ENCODE measurements at regions not wholly inside any gene's neighbourhood (a gene's known extent, or its start where the extent isn't known, plus 50 kb on each side); places are given as distances from the start of the nearest gene placed in this dataset.

DNA sequence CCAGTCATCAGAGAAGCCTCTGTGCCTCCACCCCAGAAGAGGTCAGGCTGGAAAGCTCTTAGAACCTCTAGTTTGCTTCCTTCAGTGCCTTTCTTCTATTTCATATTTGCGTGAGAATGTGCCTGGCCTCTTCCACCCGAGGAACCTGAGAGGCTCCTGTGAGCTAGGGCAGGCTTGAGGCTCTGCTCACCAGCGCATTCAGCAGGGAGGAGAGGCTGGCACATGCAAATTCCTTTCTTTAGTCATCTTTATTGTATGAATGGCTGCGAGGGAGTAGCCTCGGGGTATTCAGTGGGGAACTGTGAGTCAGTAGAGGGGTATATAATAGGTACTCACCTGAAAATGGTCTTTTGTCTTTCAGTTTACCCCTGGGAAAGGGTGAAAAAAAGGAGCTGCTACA, 268.3 kb downstream of the ABCC12 start:
- Histone ChIP-seq H4K20me1 (replicated peaks in 1 of 2; ENCODE audit: control insufficient read depth in 1 of 2, insufficient read depth in 2 of 2, low read length in 2 of 2) (no peaks in the 10 kb centered on the region), H3K14ac (ENCODE audit: insufficient read length) (no peak overlapping the region), H3K79me2 (ENCODE audit: control insufficient read depth in 1 of 2, insufficient read depth in 2 of 2, low read length in 2 of 2) (no peaks in the 10 kb centered on the region), H3K4me1 (replicated peaks in 1 of 4; ENCODE audit: control insufficient read depth in 3 of 4, insufficient read depth in 4 of 4, low read length in 3 of 4) (peaks cover 0 to 24% (median 19%) of the 10 kb centered on the region in 4 experiments; a peak in 6 of 7 replicates), H3K36me3 (ENCODE audit: control insufficient read depth in 2 of 4, insufficient read depth in 4 of 4, low read length in 3 of 4) (no peaks in the 10 kb centered on the region), H2BK12ac (ENCODE audit: low read depth, low read length) (peak overlapping the region; percentile 75), H4K8ac (ENCODE audit: extremely low read depth, insufficient read depth, low read length) (no peak overlapping the region), H3K9me3 (ENCODE audit: insufficient read depth in 2 of 2, low read depth in 1 of 2, low read length in 1 of 2) (no peaks in the 10 kb centered on the region), H3K9ac (replicated peaks in 1 of 4; ENCODE audit: extremely low read depth in 1 of 4, low read depth in 3 of 4, low read length in 3 of 4) (no peak overlapping the region), H3K4ac (replicated peaks; ENCODE audit: insufficient read length, low read depth, low read length) (peak overlapping the region; percentile 63), H4K5ac (ENCODE audit: insufficient read length, low read depth, low read length) (no peak overlapping the region), H3K23me2 (ENCODE audit: low read depth, low read length) (peaks cover 1% of the 10 kb centered on the region), H3K79me1 (ENCODE audit: low read depth, low read length) (no peaks in the 10 kb centered on the region), H3K27me3 (replicated peaks in 1 of 4; ENCODE audit: control insufficient read depth in 3 of 4, extremely low read depth in 1 of 4, insufficient read depth in 3 of 4, low read length in 3 of 4) (no peaks in the 10 kb centered on the region), H3K56ac (replicated peaks; ENCODE audit: insufficient read length, low read depth, low read length) (no peak overlapping the region), H2BK120ac (replicated peaks; ENCODE audit: low read depth, low read length) (no peak overlapping the region), H3K27ac (ENCODE audit: low read depth, low read length) (0 out of 2 replicates have a peak overlapping the region, but pooled peaks have one; percentile 14), H2BK5ac (ENCODE audit: low read depth, low read length) (peak overlapping the region; percentile 0; the same call in 1 of the 2 replicates), H3K18ac (ENCODE audit: extremely low read depth, low read length) (peak overlapping the region; percentile 62), H3K4me2 (ENCODE audit: insufficient read depth in 1 of 2, low read depth in 2 of 2, low read length in 2 of 2) (peak overlapping the region; percentile 37 to 47; a peak in 3 of 4 replicates), H2AFZ (ENCODE audit: low read length) (0 out of 2 replicates have a peak overlapping the region, but pooled peaks have one; percentile 23), H4K91ac (replicated peaks; ENCODE audit: insufficient read length, low read length) (peak overlapping the region; percentile 39), H3K4me3 (ENCODE audit: extremely low read depth in 1 of 4, insufficient read depth in 2 of 4, low read depth in 3 of 4, low read length in 4 of 4) (peak overlapping the region in 1 of 4 experiments; percentile 16; a peak in 1 of 8 replicates), H2BK15ac (ENCODE audit: low read length) (no peak overlapping the region), H3K23ac (ENCODE audit: insufficient read length) (no peak overlapping the region), H2AK5ac (ENCODE audit: low read depth, low read length) (no peak overlapping the region), H2BK20ac (ENCODE audit: low read length) (peak overlapping the region; percentile 41; the same call in 1 of the 2 replicates)
- 38% methylated on average over 5 of the region's 5 CpGs; no CpG with 5 or more reads in 1 of the 2 experiments for WGBS, 2 experiments (ENCODE audit: extremely low coverage in 1 of 2, insufficient coverage in 1 of 2, insufficient read length in 1 of 2, insufficient replicate concordance in 2 of 2, low coverage in 1 of 2, low lambda C conversion rate in 2 of 2, missing lambda C conversion rate in 1 of 2)
- no peak for FAIRE-seq
- ChIA-PET CTCF (ENCODE audit: partially characterized antibody) (interaction anchor here (0.7 to 1.1 kb wide), 3 partner anchors 9 to 14 kb away, joined by 3 read pairs; no protein-coding TSS in a partner anchor), POLR2A (ENCODE audit: partially characterized antibody) (interaction anchor here (1.2 kb wide), 2 partner anchors 9 to 39 kb away, joined by 3 to 4 read pairs; no protein-coding TSS in a partner anchor)
- TF ChIP-seq YY1 (IDR thresholded peaks at IDR 0.05; ENCODE audit: low read depth, low read length) (no peak), JUN (IDR thresholded peaks at IDR 0.05; ENCODE audit: low read depth, low read length) (no peak), RXRA (IDR thresholded peaks at IDR 0.05; ENCODE audit: insufficient read depth, low read depth, low read length) (no peak), JUND (IDR thresholded peaks at IDR 0.05; ENCODE audit: low read length) (no peak), BCL11A (IDR thresholded peaks at IDR 0.05; ENCODE audit: low read depth in 2 of 2, low read length in 2 of 2) (no peak), POLR2A (IDR thresholded peaks at IDR 0.05; ENCODE audit: control extremely low read depth in 1 of 2, low read depth in 2 of 2, low read length in 2 of 2) (no peak), CBX5 (IDR thresholded peaks at IDR 0.05; ENCODE audit: low read depth, low read length) (no peak), TEAD4 (IDR thresholded peaks at IDR 0.05; ENCODE audit: low read depth, low read length) (no peak), TBP (IDR thresholded peaks at IDR 0.05; ENCODE audit: low read depth, low read length) (no peak), RNF2 (IDR thresholded peaks at IDR 0.05; ENCODE audit: borderline replicate concordance, low read depth, low read length, missing control alignments, poor library complexity, severe bottlenecking) (no peak)
- DNase-seq (ENCODE audit: low read depth in 1 of 2, low spot score in 2 of 2): peak in 1 of 2 experiments; percentile 63
